SK-N-SH (cell line): ENCODE measurements at regions not wholly inside any gene's neighbourhood (a gene's known extent, or its start where the extent isn't known, plus 50 kb on each side); places are given as distances from the start of the nearest gene placed in this dataset.

Experiments
- CTCF ChIA-PET: fragments of 300-600, 350-600 bp; formaldehyde crosslinking; extraction: SDS; loops from one replicate; lab custom pipeline; 2021; lab: Yijun Ruan, JAX
- POLR2A ChIA-PET: fragments of 350-600 bp; sonication (Branson Sonifier 250); formaldehyde crosslinking; extraction: SDS; loops from one replicate; lab custom pipeline; 2020; ENCODE audit warnings: antibody characterized with exemption, inconsistent platforms; lab: Yijun Ruan, JAX
- DNase-seq: peaks from one replicate; pipeline ENCODE4 v3.0.0; 2012
- H2AFZ ChIP-seq: fragments of 200-600 bp; sonication (generic); 2 replicates; pipeline ENCODE4 v1.8.1; 2016; ENCODE audit warnings: antibody characterized with exemption, mild to moderate bottlenecking, low read depth
- H3F3A ChIP-seq: fragments of 200-600 bp; sonication (generic); replicated peaks from 2 replicates; pipeline ENCODE3; 2016; ENCODE audit warnings: antibody characterized with exemption, mild to moderate bottlenecking; ENCODE audit not compliant: insufficient read depth
- H3K27ac ChIP-seq, 2 experiments: fragments of 200-500 bp in 1 of 2; fragments of 200-600 bp in 1 of 2; sonication (Bioruptor generic) in 1 of 2; sonication (generic), shearing (Covaris generic) in 1 of 2; 2 replicates each; pipeline versions ENCODE4 v1.5.1 to v1.6.1; 2014 to 2016; ENCODE audit warnings: low read depth in 2 of 2, inconsistent platforms in 1 of 2, low read length in 1 of 2, mild to moderate bottlenecking in 1 of 2, mixed read lengths in 1 of 2
- H3K27me3 ChIP-seq: fragments of 200-600 bp; sonication (generic), shearing (Covaris generic); 2 replicates; pipeline ENCODE4 v1.6.1; 2016; ENCODE audit warnings: mixed run types; ENCODE audit not compliant: insufficient read depth
- H3K36me3 ChIP-seq, 2 experiments: fragments of 200-500 bp in 1 of 2; fragments of 200-600 bp in 1 of 2; sonication (Bioruptor generic) in 1 of 2; sonication (generic) in 1 of 2; replicated peaks in 1 of 2; 2 replicates each; pipeline versions ENCODE3 to v1.5.1; 2014 to 2016; ENCODE audit warnings: low read length in 1 of 2, mild to moderate bottlenecking in 1 of 2; ENCODE audit not compliant: insufficient read depth in 2 of 2, control insufficient read depth in 1 of 2
- H3K4me1 ChIP-seq, 2 experiments: fragments of 200-500 bp in 1 of 2; fragments of 200-600 bp in 1 of 2; sonication (Bioruptor generic) in 1 of 2; sonication (generic), shearing (Covaris generic) in 1 of 2; 2 replicates each; pipeline versions ENCODE4 v1.5.1 to v1.6.1; 2014 to 2016; ENCODE audit warnings: low read depth in 1 of 2, low read length in 1 of 2, mixed run types in 1 of 2; ENCODE audit not compliant: insufficient read depth in 2 of 2, control insufficient read depth in 1 of 2
- H3K4me2 ChIP-seq: fragments of 200-600 bp; sonication (generic), shearing (Covaris generic); 2 replicates; pipeline ENCODE4 v1.6.1; 2017; ENCODE audit warnings: mixed run types
- H3K4me3 ChIP-seq, 2 experiments: fragments of 200-500 bp in 1 of 2; fragments of 200-600 bp in 1 of 2; sonication (Bioruptor generic) in 1 of 2; sonication (generic), shearing (Covaris generic) in 1 of 2; 2 replicates each; pipeline versions ENCODE4 v1.5.1 to v1.8.1; 2014 to 2016; ENCODE audit warnings: low read depth in 2 of 2, inconsistent platforms in 1 of 2, low read length in 1 of 2, mild to moderate bottlenecking in 1 of 2, mixed read lengths in 1 of 2, moderate library complexity in 1 of 2
- H3K79me2 ChIP-seq: fragments of 200-600 bp; sonication (generic); 2 replicates; pipeline ENCODE4 v1.8.1; 2017; ENCODE audit warnings: mild to moderate bottlenecking; ENCODE audit not compliant: insufficient read depth
- H3K9ac ChIP-seq: fragments of 200-600 bp; sonication (generic); 2 replicates; pipeline ENCODE4 v1.6.1; 2017; ENCODE audit warnings: mixed run types
- H3K9me2 ChIP-seq: fragments of 200-600 bp; sonication (generic); 2 replicates; pipeline ENCODE4 v1.6.1; 2017; ENCODE audit warnings: mixed run types
- H3K9me3 ChIP-seq: fragments of 200-600 bp; sonication (generic); 2 replicates; pipeline ENCODE4 v1.6.1; 2017; ENCODE audit warnings: mixed run types, mild to moderate bottlenecking, moderate library complexity
- H4K20me1 ChIP-seq: fragments of 200-600 bp; sonication (generic); 2 replicates; pipeline ENCODE4 v1.6.1; 2017; ENCODE audit warnings: mild to moderate bottlenecking, mixed run types; ENCODE audit not compliant: insufficient read depth
- CHD2 ChIP-seq: fragments of 150-350 bp; IDR thresholded peaks from 2 replicates; pipeline ENCODE4 v1.6.1; 2018; ENCODE audit warnings: low read length; ENCODE audit not compliant: partially characterized antibody
- CTCF ChIP-seq: fragments of 200-600 bp; sonication (generic); IDR thresholded peaks from 2 replicates; pipeline ENCODE4 v1.6.1; 2017; ENCODE audit warnings: antibody characterized with exemption, mild to moderate bottlenecking, moderate library complexity
- ELF1 ChIP-seq: IDR thresholded peaks from 2 replicates; pipeline ENCODE4 v1.4.0; 2012
- EZH2phosphoT487 ChIP-seq: fragments of 200-600 bp; sonication (generic); IDR thresholded peaks from 2 replicates; pipeline ENCODE4 v1.6.1; 2017; ENCODE audit warnings: low read depth, mixed run types, mild to moderate bottlenecking, antibody characterized with exemption, moderate library complexity, borderline replicate concordance
- FOXJ3 ChIP-seq: sonication (generic); formaldehyde crosslinking; IDR thresholded peaks from 2 replicates; pipeline ENCODE4 v1.5.1; 2020; ENCODE audit warnings: mild to moderate bottlenecking, missing genetic modification reagents
- FOXM1 ChIP-seq: IDR thresholded peaks from 2 replicates; pipeline ENCODE4 v1.4.0; 2012; ENCODE audit warnings: low read depth, mild to moderate bottlenecking
- GABPA ChIP-seq: IDR thresholded peaks from 2 replicates; pipeline ENCODE4 v1.4.0; 2012; ENCODE audit warnings: low read depth, mild to moderate bottlenecking
- GATA2 ChIP-seq: sonication (generic); formaldehyde crosslinking; IDR thresholded peaks from 2 replicates; pipeline ENCODE4 v1.5.0; 2020; ENCODE audit warnings: mild to moderate bottlenecking, missing genetic modification reagents
- JUND ChIP-seq: IDR thresholded peaks from 2 replicates; pipeline ENCODE4 v1.4.0; 2012
- MAX ChIP-seq: IDR thresholded peaks from 2 replicates; pipeline ENCODE4 v1.4.0; 2012; ENCODE audit warnings: low read depth
- MEF2A ChIP-seq: IDR thresholded peaks from 2 replicates; pipeline ENCODE4 v1.4.0; 2012; ENCODE audit warnings: low read depth, borderline replicate concordance
- NRF1 ChIP-seq: IDR thresholded peaks from 2 replicates; pipeline ENCODE4 v1.6.1; 2012; ENCODE audit warnings: low read depth, mild to moderate bottlenecking, low read length
- PBX3 ChIP-seq: IDR thresholded peaks from 2 replicates; pipeline ENCODE4; 2012
- RAD21 ChIP-seq: IDR thresholded peaks from 2 replicates; pipeline ENCODE4 v1.6.1; 2012; ENCODE audit warnings: mild to moderate bottlenecking, low read length
- RCOR1 ChIP-seq: fragments of 150-350 bp; IDR thresholded peaks from 2 replicates; pipeline ENCODE4 v1.6.1; 2017; ENCODE audit warnings: antibody characterized with exemption, low read length
- RXRA ChIP-seq: IDR thresholded peaks from 2 replicates; pipeline ENCODE4 v1.4.0; 2012; ENCODE audit warnings: low read depth, mild to moderate bottlenecking, borderline replicate concordance
- SMC3 ChIP-seq: IDR thresholded peaks from 2 replicates; pipeline ENCODE4 v1.6.1; 2012; ENCODE audit warnings: low read depth, low read length, improper control_type of control experiment
- TAF1 ChIP-seq: IDR thresholded peaks from 2 replicates; pipeline ENCODE4 v1.6.1; 2012; ENCODE audit warnings: low read depth, mild to moderate bottlenecking, low read length, moderate library complexity, borderline replicate concordance
- TEAD4 ChIP-seq: IDR thresholded peaks from 2 replicates; pipeline ENCODE4 v1.4.0; 2012; ENCODE audit warnings: mild to moderate bottlenecking, borderline replicate concordance; ENCODE audit not compliant: insufficient read depth
- USF1 ChIP-seq: IDR thresholded peaks from 2 replicates; pipeline ENCODE4 v1.4.0; 2012; ENCODE audit warnings: low read depth, borderline replicate concordance
- YY1 ChIP-seq: IDR thresholded peaks from 2 replicates; pipeline ENCODE4 v1.4.0; 2012; ENCODE audit warnings: low read depth, mild to moderate bottlenecking
- ZBTB33 ChIP-seq: IDR thresholded peaks from 2 replicates; pipeline ENCODE4 v1.4.0; 2012; ENCODE audit warnings: low read depth, borderline replicate concordance
- WGBS: methylation state at CpG from one replicate; pipeline ENCODE4 v1.1.6; 2017; ENCODE audit warnings: low lambda C conversion rate; 5-methylcytosine and 5-hydroxymethylcytosine counted together

GRCh38 chr18:64333584-64333983 lies 184.7 kb upstream of the LINC00305 start:
- H3F3A ChIP-seq, result no peaks in the 10 kb centered on the region
- no peak for DNase-seq
- H3K9ac ChIP-seq, result no peak overlapping the region
- no peaks in the 10 kb centered on the region for H3K36me3 ChIP-seq
- H3K27ac ChIP-seq, result no peak overlapping the region
- H2AFZ ChIP-seq, result no peak overlapping the region
- WGBS, result 45% methylated on average over 3 of the region's 3 CpGs
- H3K4me3 ChIP-seq, result no peak overlapping the region
- TF ChIP-seq NRF1 (no peak), USF1 (no peak), YY1 (no peak), EZH2phosphoT487 (no peak), SMC3 (no peak), FOXM1 (no peak), GATA2 (CRISPR knock-in tag) (no peak), RAD21 (no peak), JUND (no peak)
- TF ChIP-seq, all 33 proteins: peak for 0
- Histone ChIP-seq H3K4me1 (peaks cover 0 to 3% of the 10 kb centered on the region in 2 experiments; a peak in 1 of 4 replicates), H3K79me2 (no peaks in the 10 kb centered on the region), H3K4me2 (no peak overlapping the region), H3K9me2 (no peaks in the 10 kb centered on the region), H4K20me1 (no peaks in the 10 kb centered on the region), H3K9me3 (no peaks in the 10 kb centered on the region), H3K27me3 (no peaks in the 10 kb centered on the region)
- POLR2A ChIA-PET, result no interaction called here
- CTCF ChIA-PET, result no interaction called here

GRCh38 chr18:64332835-64333234 lies 183.9 kb upstream of the LINC00305 start:
- Histone ChIP-seq H3K9ac (no peak overlapping the region), H3K36me3 (no peaks in the 10 kb centered on the region), H2AFZ (no peak overlapping the region), H4K20me1 (no peaks in the 10 kb centered on the region), H3K9me2 (no peaks in the 10 kb centered on the region), H3K9me3 (no peaks in the 10 kb centered on the region), H3K27me3 (no peaks in the 10 kb centered on the region), H3K79me2 (no peaks in the 10 kb centered on the region)
- WGBS, result 40% methylated on average over 5 of the region's 6 CpGs
- no peak for DNase-seq
- POLR2A ChIA-PET, result no interaction called here
- no peak for TF ChIP-seq CHD2
- no peak for TF ChIP-seq YY1
- no peak for TF ChIP-seq GABPA
- no peak for TF ChIP-seq MAX
- TF ChIP-seq CTCF, result no peak
- TF ChIP-seq FOXJ3 (CRISPR knock-in tag), result no peak
- no peak for TF ChIP-seq ZBTB33
- TF ChIP-seq MEF2A, result no peak
- no peak for TF ChIP-seq ELF1
- TF ChIP-seq PBX3, result no peak
- no peak for TF ChIP-seq RXRA
- no peak for TF ChIP-seq RCOR1
- TF ChIP-seq TAF1, result no peak
- no peak for TF ChIP-seq FOXM1
- no peak for TF ChIP-seq SMC3
- TF ChIP-seq TEAD4, result no peak
- TF ChIP-seq, all 33 proteins: peak for 0
- no peak overlapping the region for H3K4me3 ChIP-seq
- H3F3A ChIP-seq, result no peaks in the 10 kb centered on the region
- H3K4me1 ChIP-seq, result peaks cover 0 to 3% of the 10 kb centered on the region in 2 experiments; a peak in 1 of 4 replicates
- H3K27ac ChIP-seq, result no peak overlapping the region
- H3K4me2 ChIP-seq, result no peak overlapping the region
- CTCF ChIA-PET, result no interaction called here
